GM23338 (cell line): ENCODE measurements at regions not wholly inside any gene's neighbourhood (a gene's known extent, or its start where the extent isn't known, plus 50 kb on each side); places are given as distances from the start of the nearest gene placed in this dataset.
A peak's percentile ranks its signal among the peaks of the same experiment; 100 is the strongest.
"Not testable (repeated sequence)": the region's sequence is repeated elsewhere in the genome, so short reads cannot be mapped to it uniquely, and the experiment has no call there.

Experiments
- ATAC-seq: fragments of 200-7000 bp; cut with Tn5 transposase; 3 replicates; pipeline ENCODE4 v1.9.1; 2020
- DNase-seq: peaks from one replicate; pipeline ENCODE4 v3.0.0-alpha.2; 2015; ENCODE audit warnings: low spot score
- H2AFZ ChIP-seq: fragments of 200-600 bp; sonication (generic); 2 replicates; pipeline ENCODE4 v1.8.0; 2016; ENCODE audit warnings: antibody characterized with exemption, mild to moderate bottlenecking, moderate library complexity
- H3F3A ChIP-seq: fragments of 200-600 bp; sonication (generic); replicated peaks from 2 replicates; pipeline ENCODE4 v1.8.0; 2017; ENCODE audit warnings: antibody characterized with exemption, mixed run types, low read depth
- H3K27ac ChIP-seq: fragments of 200-600 bp; sonication (generic); 2 replicates; pipeline ENCODE4 v1.6.1; 2016; ENCODE audit warnings: low read depth
- H3K27me3 ChIP-seq: fragments of 200-600 bp; sonication (generic); 2 replicates; pipeline ENCODE4 v1.8.0; 2016; ENCODE audit warnings: mild to moderate bottlenecking, mixed run types, moderate library complexity; ENCODE audit not compliant: insufficient read depth
- H3K36me3 ChIP-seq: fragments of 200-600 bp; sonication (generic); 2 replicates; pipeline ENCODE4 v1.8.0; 2016; ENCODE audit warnings: mild to moderate bottlenecking; ENCODE audit not compliant: insufficient read depth
- H3K4me1 ChIP-seq: fragments of 200-600 bp; sonication (generic); 2 replicates; pipeline ENCODE4 v1.8.0; 2016; ENCODE audit warnings: mild to moderate bottlenecking, moderate library complexity; ENCODE audit not compliant: insufficient read depth
- H3K4me2 ChIP-seq: fragments of 200-600 bp; sonication (generic); 2 replicates; pipeline ENCODE4 v1.7.1; 2017; ENCODE audit warnings: mixed run types
- H3K4me3 ChIP-seq: fragments of 200-600 bp; sonication (generic); 2 replicates; pipeline ENCODE4 v1.6.1; 2016; ENCODE audit warnings: mixed run types
- H3K79me2 ChIP-seq: fragments of 200-600 bp; sonication (generic); replicated peaks from 2 replicates; pipeline ENCODE4 v1.8.0; 2017; ENCODE audit warnings: mild to moderate bottlenecking; ENCODE audit not compliant: insufficient read depth
- H3K9me2 ChIP-seq: fragments of 200-600 bp; sonication (generic); 2 replicates; pipeline ENCODE4 v1.8.0; 2017; ENCODE audit not compliant: insufficient read depth
- H4K20me1 ChIP-seq: fragments of 200-600 bp; sonication (generic); replicated peaks from 2 replicates; pipeline ENCODE4 v1.8.0; 2017; ENCODE audit warnings: mild to moderate bottlenecking; ENCODE audit not compliant: insufficient read depth
- H3K27ac Mint-ChIP-seq: 2 replicates; pipeline ENCODE4 v1.8.0; 2020; ENCODE audit warnings: inconsistent platforms, mild to moderate bottlenecking, moderate library complexity, mixed read lengths
- H3K27me3 Mint-ChIP-seq: 3 replicates; pipeline ENCODE4 v1.8.0; 2022; ENCODE audit warnings: low read depth, mild to moderate bottlenecking, moderate library complexity, mixed read lengths, inconsistent platforms; ENCODE audit not compliant: insufficient read depth, poor library complexity
- H3K36me3 Mint-ChIP-seq: 3 replicates; pipeline ENCODE4 v1.8.0; 2021; ENCODE audit warnings: low read depth, mild to moderate bottlenecking, inconsistent platforms, moderate library complexity, mixed read lengths
- H3K4me1 Mint-ChIP-seq: 3 replicates; pipeline ENCODE4 v1.8.0; 2020; ENCODE audit warnings: mild to moderate bottlenecking, inconsistent platforms, mixed read lengths
- H3K4me3 Mint-ChIP-seq: 3 replicates; pipeline ENCODE4 v1.8.0; 2021; ENCODE audit warnings: moderate library complexity, mild to moderate bottlenecking, inconsistent platforms, mixed read lengths
- H3K9me3 Mint-ChIP-seq: 3 replicates; pipeline ENCODE4 v1.8.0; 2020; ENCODE audit warnings: moderate library complexity, mild to moderate bottlenecking, inconsistent platforms, mixed read lengths
- CREB1 ChIP-seq: fragments of 250-450 bp; sonication (Bioruptor Pico); IDR thresholded peaks from 2 replicates; pipeline ENCODE4 v1.5.0; 2020; ENCODE audit warnings: low read depth, mild to moderate bottlenecking, moderate library complexity
- EZH2phosphoT487 ChIP-seq: fragments of 200-600 bp; sonication (generic); IDR thresholded peaks from one replicate; pipeline ENCODE4 v1.8.1; 2018; ENCODE audit warnings: antibody characterized with exemption; ENCODE audit not compliant: unreplicated experiment
- JUNB ChIP-seq: IDR thresholded peaks from one replicate; pipeline ENCODE4 v1.6.1; 2016; ENCODE audit warnings: antibody characterized with exemption; ENCODE audit not compliant: unreplicated experiment
- NANOG ChIP-seq: IDR thresholded peaks from 2 replicates; pipeline ENCODE4 v1.6.1; 2016; ENCODE audit warnings: antibody characterized with exemption, borderline replicate concordance
- POLR2AphosphoS5 ChIP-seq: IDR thresholded peaks from 2 replicates; pipeline ENCODE4 v1.6.1; 2016; ENCODE audit warnings: antibody characterized with exemption, low read depth
- ZNF114 ChIP-seq: fragments of 250-450 bp; sonication (Bioruptor Pico); IDR thresholded peaks from 2 replicates; pipeline ENCODE4 v1.5.0; 2020; ENCODE audit warnings: mild to moderate bottlenecking, moderate library complexity
- ZNF331 ChIP-seq: fragments of 250-450 bp; sonication (Bioruptor Pico); IDR thresholded peaks from 2 replicates; pipeline ENCODE4 v1.5.0; 2020; ENCODE audit warnings: low read depth, mild to moderate bottlenecking, moderate library complexity
- TF ChIP-seq, protein P1 (sequence below), 2 experiments: fragments of 200-600 bp in 1 of 2; sonication (generic) in 1 of 2; conservative IDR thresholded peaks; 2 replicates each; pipeline versions ENCODE4 v1.5.1 to v1.6.1; 2016 to 2017; ENCODE audit warnings: antibody characterized with exemption in 2 of 2, low read depth in 2 of 2, mild to moderate bottlenecking in 2 of 2, moderate library complexity in 1 of 2
- TF ChIP-seq, protein P2 (sequence below): fragments of 250-450 bp; sonication (Bioruptor Pico); IDR thresholded peaks from 2 replicates; pipeline ENCODE4 v1.5.0; 2020; ENCODE audit warnings: mild to moderate bottlenecking, moderate library complexity
- TF ChIP-seq, protein P3 (sequence below): IDR thresholded peaks from 2 replicates; pipeline ENCODE4 v1.6.1; 2016; ENCODE audit warnings: antibody characterized with exemption

DNA sequence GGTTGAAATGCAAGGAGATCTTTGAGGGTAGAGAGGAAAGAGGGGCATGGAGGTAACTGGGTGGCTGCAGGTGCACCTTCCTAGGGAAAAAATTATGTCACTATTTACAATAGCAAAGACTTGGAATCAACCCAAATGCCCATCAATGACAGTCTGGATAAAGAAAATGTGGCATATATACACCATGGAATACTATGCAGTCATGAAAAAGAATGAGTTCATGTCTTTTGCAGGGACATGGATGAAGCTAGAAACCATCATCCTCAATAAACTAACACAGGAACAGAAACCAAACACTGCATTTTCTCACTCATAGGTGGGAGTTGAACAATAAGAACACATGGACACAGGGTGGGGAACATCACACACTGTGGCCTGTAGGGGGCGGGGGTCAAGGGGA lies 243.4 kb upstream of the GHR start:
- not testable (repeated sequence) for H3K27me3 Mint-ChIP-seq, H3K4me1 Mint-ChIP-seq, H3K4me3 ChIP-seq, H3K9me2 ChIP-seq, H3K4me1 ChIP-seq, H3K27ac Mint-ChIP-seq, H3K27ac ChIP-seq, H3K79me2 ChIP-seq, ATAC-seq, H2AFZ ChIP-seq, H3K4me3 Mint-ChIP-seq, H4K20me1 ChIP-seq, H3F3A ChIP-seq, H3K4me2 ChIP-seq, H3K27me3 ChIP-seq, H3K36me3 ChIP-seq
- Mint-ChIP-seq H3K36me3 (peaks cover 16% of the 10 kb centered on the region), H3K9me3 (peaks cover 42% of the 10 kb centered on the region)
- TF ChIP-seq, protein P1, sequence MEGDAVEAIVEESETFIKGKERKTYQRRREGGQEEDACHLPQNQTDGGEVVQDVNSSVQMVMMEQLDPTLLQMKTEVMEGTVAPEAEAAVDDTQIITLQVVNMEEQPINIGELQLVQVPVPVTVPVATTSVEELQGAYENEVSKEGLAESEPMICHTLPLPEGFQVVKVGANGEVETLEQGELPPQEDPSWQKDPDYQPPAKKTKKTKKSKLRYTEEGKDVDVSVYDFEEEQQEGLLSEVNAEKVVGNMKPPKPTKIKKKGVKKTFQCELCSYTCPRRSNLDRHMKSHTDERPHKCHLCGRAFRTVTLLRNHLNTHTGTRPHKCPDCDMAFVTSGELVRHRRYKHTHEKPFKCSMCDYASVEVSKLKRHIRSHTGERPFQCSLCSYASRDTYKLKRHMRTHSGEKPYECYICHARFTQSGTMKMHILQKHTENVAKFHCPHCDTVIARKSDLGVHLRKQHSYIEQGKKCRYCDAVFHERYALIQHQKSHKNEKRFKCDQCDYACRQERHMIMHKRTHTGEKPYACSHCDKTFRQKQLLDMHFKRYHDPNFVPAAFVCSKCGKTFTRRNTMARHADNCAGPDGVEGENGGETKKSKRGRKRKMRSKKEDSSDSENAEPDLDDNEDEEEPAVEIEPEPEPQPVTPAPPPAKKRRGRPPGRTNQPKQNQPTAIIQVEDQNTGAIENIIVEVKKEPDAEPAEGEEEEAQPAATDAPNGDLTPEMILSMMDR (conservative IDR thresholded peaks at IDR 0.05; ENCODE audit: low read depth in 2 of 2) = peak; percentile 25 to 26; a peak in 2 of 4 replicates
- DNase-seq = peak; percentile 6

DNA sequence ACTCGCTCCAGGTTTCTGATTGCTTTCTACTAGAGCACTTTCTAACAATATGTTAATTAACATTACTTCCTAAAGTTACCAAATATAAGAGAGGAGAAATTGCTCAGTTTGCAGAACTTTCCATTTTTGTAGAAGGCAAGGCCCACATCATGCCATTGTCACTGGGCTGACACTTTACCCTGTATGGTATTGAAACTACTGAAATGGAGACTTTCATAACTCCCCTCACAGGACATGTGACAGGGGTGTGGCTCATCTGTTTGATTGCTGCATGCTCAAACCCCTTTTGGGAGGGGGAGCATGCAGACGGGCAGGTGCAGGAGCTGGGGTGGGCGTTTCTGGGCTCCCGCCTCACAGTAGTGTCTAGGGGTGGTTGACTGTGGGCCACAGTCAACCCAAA lies 206.3 kb upstream of the GHR start:
- no peak overlapping the region for H3K4me3 Mint-ChIP-seq
- H3K36me3 ChIP-seq = no peaks in the 10 kb centered on the region
- peaks cover 18% of the 10 kb centered on the region; the same call in 1 of the 2 replicates for H3K9me2 ChIP-seq
- H3K4me3 ChIP-seq = no peak overlapping the region
- no peaks in the 10 kb centered on the region for H3K4me1 ChIP-seq
- DNase-seq = no peak
- H3K4me1 Mint-ChIP-seq = no peaks in the 10 kb centered on the region
- no peak for ATAC-seq
- no peak overlapping the region for H3K27ac Mint-ChIP-seq
- no peaks in the 10 kb centered on the region for H3K36me3 Mint-ChIP-seq
- H4K20me1 ChIP-seq = no peaks in the 10 kb centered on the region
- no peaks in the 10 kb centered on the region for H3K27me3 ChIP-seq
- H2AFZ ChIP-seq = 0 out of 2 replicates have a peak overlapping the region, but pooled peaks have one; percentile 9
- no peaks in the 10 kb centered on the region for H3F3A ChIP-seq
- peaks cover 15% of the 10 kb centered on the region for H3K9me3 Mint-ChIP-seq
- H3K27ac ChIP-seq = no peak overlapping the region
- no peaks in the 10 kb centered on the region for H3K79me2 ChIP-seq
- no peak overlapping the region for H3K4me2 ChIP-seq
- no peaks in the 10 kb centered on the region for H3K27me3 Mint-ChIP-seq
- TF ChIP-seq CREB1 (CRISPR knock-in tag) (no peak), JUNB (no peak), POLR2AphosphoS5 (no peak), ZNF331 (CRISPR knock-in tag) (no peak), EZH2phosphoT487 (no peak), NANOG (no peak), ZNF114 (CRISPR knock-in tag) (no peak)
- TF ChIP-seq, protein P2, sequence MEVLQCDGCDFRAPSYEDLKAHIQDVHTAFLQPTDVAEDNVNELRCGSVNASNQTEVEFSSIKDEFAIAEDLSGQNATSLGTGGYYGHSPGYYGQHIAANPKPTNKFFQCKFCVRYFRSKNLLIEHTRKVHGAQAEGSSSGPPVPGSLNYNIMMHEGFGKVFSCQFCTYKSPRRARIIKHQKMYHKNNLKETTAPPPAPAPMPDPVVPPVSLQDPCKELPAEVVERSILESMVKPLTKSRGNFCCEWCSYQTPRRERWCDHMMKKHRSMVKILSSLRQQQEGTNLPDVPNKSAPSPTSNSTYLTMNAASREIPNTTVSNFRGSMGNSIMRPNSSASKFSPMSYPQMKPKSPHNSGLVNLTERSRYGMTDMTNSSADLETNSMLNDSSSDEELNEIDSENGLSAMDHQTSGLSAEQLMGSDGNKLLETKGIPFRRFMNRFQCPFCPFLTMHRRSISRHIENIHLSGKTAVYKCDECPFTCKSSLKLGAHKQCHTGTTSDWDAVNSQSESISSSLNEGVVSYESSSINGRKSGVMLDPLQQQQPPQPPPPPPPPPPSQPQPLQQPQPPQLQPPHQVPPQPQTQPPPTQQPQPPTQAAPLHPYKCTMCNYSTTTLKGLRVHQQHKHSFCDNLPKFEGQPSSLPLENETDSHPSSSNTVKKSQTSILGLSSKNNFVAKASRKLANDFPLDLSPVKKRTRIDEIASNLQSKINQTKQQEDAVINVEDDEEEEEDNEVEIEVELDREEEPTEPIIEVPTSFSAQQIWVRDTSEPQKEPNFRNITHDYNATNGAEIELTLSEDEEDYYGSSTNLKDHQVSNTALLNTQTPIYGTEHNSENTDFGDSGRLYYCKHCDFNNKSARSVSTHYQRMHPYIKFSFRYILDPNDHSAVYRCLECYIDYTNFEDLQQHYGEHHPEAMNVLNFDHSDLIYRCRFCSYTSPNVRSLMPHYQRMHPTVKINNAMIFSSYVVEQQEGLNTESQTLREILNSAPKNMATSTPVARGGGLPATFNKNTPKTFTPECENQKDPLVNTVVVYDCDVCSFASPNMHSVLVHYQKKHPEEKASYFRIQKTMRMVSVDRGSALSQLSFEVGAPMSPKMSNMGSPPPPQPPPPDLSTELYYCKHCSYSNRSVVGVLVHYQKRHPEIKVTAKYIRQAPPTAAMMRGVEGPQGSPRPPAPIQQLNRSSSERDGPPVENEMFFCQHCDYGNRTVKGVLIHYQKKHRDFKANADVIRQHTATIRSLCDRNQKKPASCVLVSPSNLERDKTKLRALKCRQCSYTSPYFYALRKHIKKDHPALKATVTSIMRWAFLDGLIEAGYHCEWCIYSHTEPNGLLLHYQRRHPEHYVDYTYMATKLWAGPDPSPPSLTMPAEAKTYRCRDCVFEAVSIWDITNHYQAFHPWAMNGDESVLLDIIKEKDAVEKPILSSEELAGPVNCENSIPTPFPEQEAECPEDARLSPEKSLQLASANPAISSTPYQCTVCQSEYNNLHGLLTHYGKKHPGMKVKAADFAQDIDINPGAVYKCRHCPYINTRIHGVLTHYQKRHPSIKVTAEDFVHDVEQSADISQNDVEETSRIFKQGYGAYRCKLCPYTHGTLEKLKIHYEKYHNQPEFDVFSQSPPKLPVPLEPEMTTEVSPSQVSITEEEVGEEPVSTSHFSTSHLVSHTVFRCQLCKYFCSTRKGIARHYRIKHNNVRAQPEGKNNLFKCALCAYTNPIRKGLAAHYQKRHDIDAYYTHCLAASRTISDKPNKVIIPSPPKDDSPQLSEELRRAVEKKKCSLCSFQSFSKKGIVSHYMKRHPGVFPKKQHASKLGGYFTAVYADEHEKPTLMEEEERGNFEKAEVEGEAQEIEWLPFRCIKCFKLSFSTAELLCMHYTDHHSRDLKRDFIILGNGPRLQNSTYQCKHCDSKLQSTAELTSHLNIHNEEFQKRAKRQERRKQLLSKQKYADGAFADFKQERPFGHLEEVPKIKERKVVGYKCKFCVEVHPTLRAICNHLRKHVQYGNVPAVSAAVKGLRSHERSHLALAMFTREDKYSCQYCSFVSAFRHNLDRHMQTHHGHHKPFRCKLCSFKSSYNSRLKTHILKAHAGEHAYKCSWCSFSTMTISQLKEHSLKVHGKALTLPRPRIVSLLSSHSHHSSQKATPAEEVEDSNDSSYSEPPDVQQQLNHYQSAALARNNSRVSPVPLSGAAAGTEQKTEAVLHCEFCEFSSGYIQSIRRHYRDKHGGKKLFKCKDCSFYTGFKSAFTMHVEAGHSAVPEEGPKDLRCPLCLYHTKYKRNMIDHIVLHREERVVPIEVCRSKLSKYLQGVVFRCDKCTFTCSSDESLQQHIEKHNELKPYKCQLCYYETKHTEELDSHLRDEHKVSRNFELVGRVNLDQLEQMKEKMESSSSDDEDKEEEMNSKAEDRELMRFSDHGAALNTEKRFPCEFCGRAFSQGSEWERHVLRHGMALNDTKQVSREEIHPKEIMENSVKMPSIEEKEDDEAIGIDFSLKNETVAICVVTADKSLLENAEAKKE (CRISPR knock-in tag) = no peak
- TF ChIP-seq, protein P1 (conservative IDR thresholded peaks at IDR 0.05; ENCODE audit: low read depth in 2 of 2) = no peak
- TF ChIP-seq, protein P3, sequence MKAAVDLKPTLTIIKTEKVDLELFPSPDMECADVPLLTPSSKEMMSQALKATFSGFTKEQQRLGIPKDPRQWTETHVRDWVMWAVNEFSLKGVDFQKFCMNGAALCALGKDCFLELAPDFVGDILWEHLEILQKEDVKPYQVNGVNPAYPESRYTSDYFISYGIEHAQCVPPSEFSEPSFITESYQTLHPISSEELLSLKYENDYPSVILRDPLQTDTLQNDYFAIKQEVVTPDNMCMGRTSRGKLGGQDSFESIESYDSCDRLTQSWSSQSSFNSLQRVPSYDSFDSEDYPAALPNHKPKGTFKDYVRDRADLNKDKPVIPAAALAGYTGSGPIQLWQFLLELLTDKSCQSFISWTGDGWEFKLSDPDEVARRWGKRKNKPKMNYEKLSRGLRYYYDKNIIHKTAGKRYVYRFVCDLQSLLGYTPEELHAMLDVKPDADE = no peak
